Right ventricle myocardium superior (tissue), 1 donor: ENCODE measurements at regions not wholly inside any gene's neighbourhood (a gene's known extent, or its start where the extent isn't known, plus 50 kb on each side); places are given as distances from the start of the nearest gene placed in this dataset.
"Not testable (repeated sequence)": the region's sequence is repeated elsewhere in the genome, so short reads cannot be mapped to it uniquely, and the experiment has no call there.

Experiments
- ATAC-seq: fragments of 200-7000 bp; cut with Tn5 transposase; one replicate; pipeline ENCODE4 v1.9.1; 2020; ENCODE audit warnings: mild to moderate bottlenecking; ENCODE audit not compliant: poor library complexity
- DNase-seq: peaks from one replicate; pipeline ENCODE4 v3.0.0-alpha.2; 2020
- intact Hi-C: fragments of 100-400 bp; cut with DNase I; formaldehyde crosslinking; loops from one replicate; pipeline ENCODE4 v1.11.2; 2022
- donor health status: DM: no; HTN: yes; CAD: no; lungs with severe emphysema.

GRCh38 chr9:64370344-64370743, 914.7 kb downstream of the FOXD4L5 start:
- ATAC-seq, intact Hi-C loops, DNase-seq: not testable (repeated sequence)

DNA sequence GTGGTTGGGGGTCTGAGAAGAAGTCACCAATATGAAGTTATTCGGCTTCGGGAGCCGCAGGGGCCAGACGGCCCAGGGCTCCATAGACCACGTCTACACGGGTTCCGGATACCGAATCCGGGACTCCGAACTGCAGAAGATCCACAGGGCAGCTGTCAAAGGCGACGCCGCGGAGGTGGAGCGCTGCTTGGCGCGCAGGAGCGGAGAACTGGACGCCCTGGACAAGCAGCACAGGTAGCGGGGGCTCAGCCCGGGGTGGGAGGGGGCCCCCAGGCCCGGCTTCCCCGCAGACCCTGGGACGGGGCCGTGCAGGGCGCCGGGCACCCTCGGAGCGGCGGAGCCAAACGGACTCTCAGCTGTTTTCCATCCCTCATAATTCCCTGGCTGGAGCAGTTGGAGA, 915.4 kb downstream of the FOXD4L5 start:
- DNase-seq, ATAC-seq, intact Hi-C loops: not testable (repeated sequence)

GRCh38 chr9:64369114-64369513, 915.9 kb downstream of the FOXD4L5 start:
- intact Hi-C loops, result not testable (repeated sequence)
- ATAC-seq, result peak; percentile 100

GRCh38 chr9:64368644-64368942, 916.4 kb downstream of the FOXD4L5 start:
- intact Hi-C loops, DNase-seq, ATAC-seq: not testable (repeated sequence)

More at GRCh38 chr9:64369114-64369513, 915.9 kb downstream of the FOXD4L5 start:
- peak; percentile 78 for DNase-seq

- DNase-seq, result not testable (repeated sequence)
These were observed 917.0 kb downstream of the FOXD4L5 start for GRCh38 chr9:64367826-64368643.

More at GRCh38 chr9:64367826-64368643, 917.0 kb downstream of the FOXD4L5 start:
- intact Hi-C loops, ATAC-seq: not testable (repeated sequence)
